Chondrocyte (in vitro differentiated cells): ENCODE measurements at regions not wholly inside any gene's neighbourhood (a gene's known extent, or its start where the extent isn't known, plus 50 kb on each side); places are given as distances from the start of the nearest gene placed in this dataset.
A peak's percentile ranks its signal among the peaks of the same experiment; 100 is the strongest.

ENCODE experiments used
- DNase-seq: peaks from one replicate; pipeline ENCODE4 v3.0.0; 2021; ENCODE audit warnings: mixed read lengths, low spot score
- H3K27ac Mint-ChIP-seq: one replicate; pipeline ENCODE4 v1.8.0; 2021; ENCODE audit warnings: mild to moderate bottlenecking, moderate library complexity, mixed read lengths; ENCODE audit not compliant: unreplicated experiment
- H3K27me3 Mint-ChIP-seq: 2 replicates; pipeline ENCODE4 v1.8.0; 2021; ENCODE audit warnings: low read depth, mixed read lengths
- H3K36me3 Mint-ChIP-seq: 2 replicates; pipeline ENCODE4 v1.8.0; 2021; ENCODE audit warnings: low read depth, mixed read lengths
- H3K4me1 Mint-ChIP-seq: 2 replicates; pipeline ENCODE4 v1.8.0; 2021; ENCODE audit warnings: low read depth, mild to moderate bottlenecking, mixed read lengths
- H3K4me3 Mint-ChIP-seq: one replicate; pipeline ENCODE4 v1.8.0; 2021; ENCODE audit warnings: mild to moderate bottlenecking, moderate library complexity, mixed read lengths; ENCODE audit not compliant: unreplicated experiment
- H3K9me3 Mint-ChIP-seq: 2 replicates; pipeline ENCODE4 v1.8.0; 2021; ENCODE audit warnings: low read depth, mixed read lengths
- CTCF ChIP-seq: fragments of 200-600 bp; sonication (generic); IDR thresholded peaks from 2 replicates; pipeline ENCODE4 v1.5.0; 2021; ENCODE audit warnings: antibody characterized with exemption, mild to moderate bottlenecking, moderate library complexity

GRCh38 chr3:72134989-72135451, 350.1 kb upstream of the PROK2 start:
- peaks cover 20% of the 10 kb centered on the region for H3K27me3 Mint-ChIP-seq
- peaks cover 12% of the 10 kb centered on the region for H3K4me1 Mint-ChIP-seq
- TF ChIP-seq CTCF: no peak
- H3K36me3 Mint-ChIP-seq: no peaks in the 10 kb centered on the region
- H3K9me3 Mint-ChIP-seq: no peaks in the 10 kb centered on the region
- H3K27ac Mint-ChIP-seq: no peak overlapping the region
- DNase-seq: no peak
- H3K4me3 Mint-ChIP-seq: no peak overlapping the region

GRCh38 chr3:72133329-72134011, 348.5 kb upstream of the PROK2 start:
- no peak for DNase-seq
- Mint-ChIP-seq H3K9me3 (no peaks in the 10 kb centered on the region), H3K27ac (no peak overlapping the region), H3K4me3 (no peak overlapping the region), H3K27me3 (peaks cover 18% of the 10 kb centered on the region), H3K36me3 (no peaks in the 10 kb centered on the region), H3K4me1 (peaks cover 28% of the 10 kb centered on the region)
- no peak for TF ChIP-seq CTCF

- H3K4me3 Mint-ChIP-seq: no peak overlapping the region
- no peak overlapping the region for H3K27ac Mint-ChIP-seq
- H3K27me3 Mint-ChIP-seq: peaks cover 14% of the 10 kb centered on the region
- H3K4me1 Mint-ChIP-seq: peaks cover 38% of the 10 kb centered on the region
- no peaks in the 10 kb centered on the region for H3K9me3 Mint-ChIP-seq
- H3K36me3 Mint-ChIP-seq: no peaks in the 10 kb centered on the region
- no peak for DNase-seq
- no peak for TF ChIP-seq CTCF
Measured at GRCh38 chr3:72131899-72132298, 347.0 kb upstream of the PROK2 start.

- TF ChIP-seq CTCF: no peak
- Mint-ChIP-seq H3K27ac (no peak overlapping the region), H3K4me1 (peaks cover 38% of the 10 kb centered on the region), H3K36me3 (peaks cover under 1% of the 10 kb centered on the region), H3K27me3 (peaks cover 11% of the 10 kb centered on the region), H3K4me3 (no peak overlapping the region), H3K9me3 (no peaks in the 10 kb centered on the region)
- DNase-seq: no peak
Measured at GRCh38 chr3:72130565-72130964, 345.6 kb upstream of the PROK2 start.

GRCh38 chr3:72129501-72130094, 344.6 kb upstream of the PROK2 start:
- H3K36me3 Mint-ChIP-seq: peaks cover 1% of the 10 kb centered on the region
- TF ChIP-seq CTCF: no peak
- H3K9me3 Mint-ChIP-seq: no peaks in the 10 kb centered on the region
- peaks cover 38% of the 10 kb centered on the region for H3K4me1 Mint-ChIP-seq
- DNase-seq: no peak
- peak overlapping the region; percentile 95 for H3K27ac Mint-ChIP-seq
- peaks cover 5% of the 10 kb centered on the region for H3K27me3 Mint-ChIP-seq
- no peak overlapping the region for H3K4me3 Mint-ChIP-seq
